SH-SY5Y (cell line): ENCODE measurements at regions not wholly inside any gene's neighbourhood (a gene's known extent, or its start where the extent isn't known, plus 50 kb on each side); places are given as distances from the start of the nearest gene placed in this dataset.

Experiments
- GATA2 ChIP-seq: IDR thresholded peaks from 2 replicates; pipeline ENCODE4 v1.6.1; 2011; ENCODE audit warnings: mild to moderate bottlenecking, low read depth, low read length
- GATA3 ChIP-seq: IDR thresholded peaks from 2 replicates; pipeline ENCODE4 v1.6.1; 2011; ENCODE audit warnings: low read depth, mild to moderate bottlenecking, low read length, moderate library complexity

GRCh38 chr4:4765811-4766210 lies 93.7 kb upstream of the MSX1 start:
- TF ChIP-seq GATA2 (no peak), GATA3 (no peak)
